ENCODE measurements at regions not wholly inside any gene's neighbourhood (a gene's known extent, or its start where the extent isn't known, plus 50 kb on each side); places are given as distances from the start of the nearest gene placed in this dataset.

GRCh38 chr7:117929237-117929636 is 56.0 kb upstream of the CTTNBP2 start:
- no peak for TF ChIP-seq CTCF (IDR thresholded peaks at IDR 0.05; ENCODE audit: partially characterized antibody, unreplicated experiment)
- H3K4me3 Mint-ChIP-seq (ENCODE audit: unreplicated experiment): no peak overlapping the region
- H3K36me3 Mint-ChIP-seq (ENCODE audit: unreplicated experiment): no peaks in the 10 kb centered on the region
- no peak for DNase-seq
- no peak overlapping the region for H3K27ac Mint-ChIP-seq (ENCODE audit: unreplicated experiment)
- no peaks in the 10 kb centered on the region for H3K27me3 Mint-ChIP-seq (ENCODE audit: unreplicated experiment)
- no peaks in the 10 kb centered on the region for H3K9me3 Mint-ChIP-seq (ENCODE audit: unreplicated experiment)
- no peaks in the 10 kb centered on the region for H3K4me1 Mint-ChIP-seq (ENCODE audit: low read depth, unreplicated experiment)

GRCh38 chr7:117931314-117931713 is 58.1 kb upstream of the CTTNBP2 start:
- H3K4me3 Mint-ChIP-seq (ENCODE audit: unreplicated experiment): no peak overlapping the region
- no peaks in the 10 kb centered on the region for H3K4me1 Mint-ChIP-seq (ENCODE audit: low read depth, unreplicated experiment)
- H3K36me3 Mint-ChIP-seq (ENCODE audit: unreplicated experiment): no peaks in the 10 kb centered on the region
- H3K27ac Mint-ChIP-seq (ENCODE audit: unreplicated experiment): no peak overlapping the region
- H3K27me3 Mint-ChIP-seq (ENCODE audit: unreplicated experiment): no peaks in the 10 kb centered on the region
- H3K9me3 Mint-ChIP-seq (ENCODE audit: unreplicated experiment): peaks cover 2% of the 10 kb centered on the region
- TF ChIP-seq CTCF (IDR thresholded peaks at IDR 0.05; ENCODE audit: partially characterized antibody, unreplicated experiment): no peak
- DNase-seq: no peak

GRCh38 chr7:117937049-117937752 is 64.0 kb upstream of the CTTNBP2 start:
- no peak overlapping the region for H3K4me3 Mint-ChIP-seq (ENCODE audit: unreplicated experiment)
- peaks cover 5% of the 10 kb centered on the region for H3K4me1 Mint-ChIP-seq (ENCODE audit: low read depth, unreplicated experiment)
- H3K27ac Mint-ChIP-seq (ENCODE audit: unreplicated experiment): no peak overlapping the region
- H3K27me3 Mint-ChIP-seq (ENCODE audit: unreplicated experiment): no peaks in the 10 kb centered on the region
- no peak for TF ChIP-seq CTCF (IDR thresholded peaks at IDR 0.05; ENCODE audit: partially characterized antibody, unreplicated experiment)
- no peak for DNase-seq
- H3K9me3 Mint-ChIP-seq (ENCODE audit: unreplicated experiment): peaks cover 2% of the 10 kb centered on the region
- H3K36me3 Mint-ChIP-seq (ENCODE audit: unreplicated experiment): no peaks in the 10 kb centered on the region

GRCh38 chr7:117937753-117938483 is 64.7 kb upstream of the CTTNBP2 start:
- H3K36me3 Mint-ChIP-seq (ENCODE audit: unreplicated experiment): no peaks in the 10 kb centered on the region

More at GRCh38 chr7:117937753-117938483, 64.7 kb upstream of the CTTNBP2 start:
- TF ChIP-seq CTCF (IDR thresholded peaks at IDR 0.05; ENCODE audit: partially characterized antibody, unreplicated experiment): no peak
- Mint-ChIP-seq H3K4me3 (ENCODE audit: unreplicated experiment) (no peak overlapping the region), H3K9me3 (ENCODE audit: unreplicated experiment) (peaks cover 2% of the 10 kb centered on the region), H3K27me3 (ENCODE audit: unreplicated experiment) (no peaks in the 10 kb centered on the region), H3K4me1 (ENCODE audit: low read depth, unreplicated experiment) (peaks cover 5% of the 10 kb centered on the region), H3K27ac (ENCODE audit: unreplicated experiment) (no peak overlapping the region)
- DNase-seq: no peak
